GM12878 (cell line): ENCODE measurements at regions not wholly inside any gene's neighbourhood (a gene's known extent, or its start where the extent isn't known, plus 50 kb on each side); places are given as distances from the start of the nearest gene placed in this dataset.

Experiments
- ATAC-seq: fragments of 200-7000 bp; cut with Tn5 transposase; 3 replicates; pipeline ENCODE4 v1.9.1; 2020; ENCODE audit warnings: mild to moderate bottlenecking, moderate library complexity
- BruUV-seq: library from RNA; stranded (reverse); fragments of 400-500 nt; replicated peaks from 2 replicates; lab custom pipeline; 2021; lab: Mats Ljungman, UMichigan
- CTCF ChIA-PET: fragments of 300-600 bp; sonication (Branson Sonifier 250); formaldehyde crosslinking; extraction: SDS; loops from one replicate; lab custom pipeline; 2021; ENCODE audit warnings: inconsistent platforms; lab: Yijun Ruan, JAX
- POLR2A ChIA-PET: fragments of 350-600 bp; formaldehyde crosslinking; extraction: SDS; loops from one replicate; lab custom pipeline; 2021; ENCODE audit warnings: inconsistent platforms; lab: Charles Lee
- RAD21 ChIA-PET: fragments of 300-600 bp; sonication (Branson Sonifier 250); formaldehyde crosslinking; loops from one replicate; lab custom pipeline; 2023; ENCODE audit warnings: antibody characterized with exemption; ENCODE audit not compliant: unreplicated experiment; lab: Charles Lee
- SMC1A ChIA-PET: fragments of 300-600 bp; sonication (Branson Sonifier 250); formaldehyde crosslinking; loops from one replicate; lab custom pipeline; 2023; ENCODE audit not compliant: unreplicated experiment, uncharacterized antibody; lab: Charles Lee
- DNase-seq: peaks from one replicate; pipeline ENCODE4 v3.0.0-alpha.2; 2011; ENCODE audit warnings: low read depth, low spot score
- FAIRE-seq: peaks from 3 replicates; lab custom pipeline; 2011; peaks lifted over from hg19 to GRCh38; lab: Jason Lieb, UNC
- H2AFZ ChIP-seq: 2 replicates; pipeline ENCODE4 v1.6.0; 2011; ENCODE audit warnings: low read depth, low read length, control low read depth; ENCODE audit not compliant: control insufficient read depth
- H3K27ac ChIP-seq: 2 replicates; pipeline ENCODE4 v1.5.1; 2011; ENCODE audit warnings: control low read depth; ENCODE audit not compliant: control insufficient read depth, insufficient read depth
- H3K27me3 ChIP-seq, 2 experiments: replicated peaks in 1 of 2; 2 replicates each; pipeline versions ENCODE4 v1.6.0 to v1.6.1; 2011; ENCODE audit warnings: low read length in 1 of 2; ENCODE audit not compliant: control insufficient read depth in 2 of 2, insufficient read depth in 2 of 2
- H3K36me3 ChIP-seq, 2 experiments: 2 replicates each; pipeline ENCODE4 v1.5.1; 2011; ENCODE audit warnings: low read length in 1 of 2; ENCODE audit not compliant: control insufficient read depth in 2 of 2, insufficient read depth in 2 of 2
- H3K4me1 ChIP-seq: 2 replicates; pipeline ENCODE4 v1.6.1; 2011; ENCODE audit warnings: mild to moderate bottlenecking, low read length, moderate library complexity, mixed read lengths; ENCODE audit not compliant: control insufficient read depth, insufficient read depth
- H3K4me2 ChIP-seq: 2 replicates; pipeline ENCODE4 v1.6.0; 2011; ENCODE audit warnings: control low read depth; ENCODE audit not compliant: control insufficient read depth, insufficient read depth
- H3K4me3 ChIP-seq: fragments of 200-600 bp; sonication (generic); 2 replicates; pipeline ENCODE4 v1.5.1; 2016
- H3K79me2 ChIP-seq: 2 replicates; pipeline ENCODE4 v1.6.0; 2011; ENCODE audit warnings: low read length; ENCODE audit not compliant: control insufficient read depth, insufficient read depth
- H3K9ac ChIP-seq: 2 replicates; pipeline ENCODE4 v1.8.0; 2011; ENCODE audit warnings: low read length, control low read depth, mixed read lengths; ENCODE audit not compliant: control insufficient read depth, insufficient read depth
- H3K9me3 ChIP-seq: replicated peaks from 3 replicates; pipeline ENCODE4 v1.5.1; 2011; ENCODE audit warnings: mild to moderate bottlenecking, low read length; ENCODE audit not compliant: control insufficient read depth, insufficient read depth
- H4K20me1 ChIP-seq: 2 replicates; pipeline ENCODE4 v1.6.0; 2011; ENCODE audit not compliant: control insufficient read depth, insufficient read depth
- ATF7 ChIP-seq: fragments of 450-650 bp; IDR thresholded peaks from 2 replicates; pipeline ENCODE4 v1.6.1; 2016; ENCODE audit warnings: low read depth, mild to moderate bottlenecking
- BCLAF1 ChIP-seq: fragments of 450-650 bp; IDR thresholded peaks from 2 replicates; pipeline ENCODE4 v1.6.1; 2017; ENCODE audit warnings: antibody characterized with exemption, mild to moderate bottlenecking, moderate library complexity
- EGR1 ChIP-seq, 2 experiments: IDR thresholded peaks; 1 replicate in 1 of 2; 2 replicates in 1 of 2; pipeline ENCODE4 v1.6.1; 2011 to 2012; ENCODE audit warnings: low read depth in 2 of 2, low read length in 2 of 2, borderline replicate concordance in 1 of 2, mild to moderate bottlenecking in 1 of 2, moderate library complexity in 1 of 2
- HDGF ChIP-seq: fragments of 450-650 bp; IDR thresholded peaks from 2 replicates; pipeline ENCODE4 v1.6.1; 2016; ENCODE audit warnings: antibody characterized with exemption
- MEF2B ChIP-seq: fragments of 450-650 bp; IDR thresholded peaks from 2 replicates; pipeline ENCODE4 v1.6.1; 2018; ENCODE audit warnings: mild to moderate bottlenecking, moderate library complexity; ENCODE audit not compliant: partially characterized antibody, poor library complexity, severe bottlenecking
- MYC ChIP-seq: IDR thresholded peaks from 2 replicates; pipeline ENCODE4 v1.6.1; 2011; ENCODE audit warnings: mild to moderate bottlenecking, low read length, moderate library complexity, inconsistent platforms; ENCODE audit not compliant: insufficient read depth, insufficient replicate concordance, insufficient read length, severe bottlenecking
- NFIC ChIP-seq: IDR thresholded peaks from 2 replicates; pipeline ENCODE4 v1.6.1; 2012; ENCODE audit warnings: low read depth, mild to moderate bottlenecking, inconsistent platforms, low read length, moderate library complexity
- NFYA ChIP-seq: IDR thresholded peaks from 2 replicates; pipeline ENCODE4 v1.6.1; 2011; ENCODE audit warnings: low read depth, mild to moderate bottlenecking, low read length, improper control_type of control experiment, borderline replicate concordance
- RELA ChIP-seq: fragments of 450-650 bp; IDR thresholded peaks from 2 replicates; pipeline ENCODE4 v1.8.0; 2014; ENCODE audit warnings: borderline replicate concordance; ENCODE audit not compliant: partially characterized antibody
- SMC3 ChIP-seq: IDR thresholded peaks from 2 replicates; pipeline ENCODE4 v1.6.1; 2011; ENCODE audit warnings: low read length, improper control_type of control experiment, borderline replicate concordance
- SREBF1 ChIP-seq: IDR thresholded peaks from 2 replicates; pipeline ENCODE4 v1.6.1; 2012; ENCODE audit warnings: mild to moderate bottlenecking, low read length
- SUPT20H ChIP-seq: IDR thresholded peaks from 2 replicates; pipeline ENCODE4 v1.6.1; 2011; ENCODE audit warnings: low read depth, mild to moderate bottlenecking, low read length, moderate library complexity, borderline replicate concordance; ENCODE audit not compliant: control insufficient read depth
- ZBTB40 ChIP-seq: fragments of 450-650 bp; IDR thresholded peaks from 2 replicates; pipeline ENCODE4 v1.6.1; 2016; ENCODE audit warnings: mild to moderate bottlenecking, moderate library complexity, borderline replicate concordance
- WGBS: methylation state at CpG from one replicate; pipeline ENCODE4 v1.1.6; 2016; ENCODE audit warnings: low lambda C conversion rate; ENCODE audit not compliant: insufficient replicate concordance, insufficient coverage; ENCODE audit errors: missing lambda C conversion rate; 5-methylcytosine and 5-hydroxymethylcytosine counted together
- in situ Hi-C: fragments of 300-500 bp; cut with MboI; formaldehyde crosslinking; loops from 9 replicates; pipeline ENCODE4 v1.14.3; 2018; ENCODE audit warnings: mixed read lengths
- intact Hi-C: fragments of 100-400 bp; cut with micrococcal nuclease; formaldehyde crosslinking; loops from one replicate; pipeline ENCODE4 v1.14.2; 2022; ENCODE audit not compliant: unreplicated experiment

GRCh38 chr3:124610130-124610529, 120.1 kb upstream of the UMPS start (continued):
- no peak for TF ChIP-seq BCLAF1
- no peak for TF ChIP-seq MYC
- TF ChIP-seq RELA, result no peak

GRCh38 chr3:124611520-124611919, 118.7 kb upstream of the UMPS start:
- H3K27me3 ChIP-seq, result no peaks in the 10 kb centered on the region
- H3K4me2 ChIP-seq, result no peak overlapping the region
- no TSS peak for BruUV-seq
- in situ Hi-C loops (no loop called here), intact Hi-C loops (no loop called here)
- H4K20me1 ChIP-seq, result no peaks in the 10 kb centered on the region
- ChIA-PET RAD21 (interaction anchor here (0.9 to 1.7 kb wide), 5 partner anchors 9 to 53 kb away, joined by 3 to 4 read pairs (median 3); no protein-coding TSS in a partner anchor), POLR2A (no interaction called here), SMC1A (interaction anchor here (1.2 to 10.2 kb wide), 6 partner anchors 8 to 39 kb away, joined by 5 to 80 read pairs (median 6); no protein-coding TSS in a partner anchor), CTCF (interaction anchor here (0.6 to 4.0 kb wide), 4 partner anchors 10 to 77 kb away, joined by 4 to 15 read pairs (median 8); no protein-coding TSS in a partner anchor)
- no peaks in the 10 kb centered on the region for H3K9me3 ChIP-seq
- H2AFZ ChIP-seq, result no peak overlapping the region
- DNase-seq (no peak), FAIRE-seq (no peak), ATAC-seq (no peak)
- H3K36me3 ChIP-seq, result no peaks in the 10 kb centered on the region
- WGBS, result 53% methylated on average over 4 of the region's 4 CpGs
- H3K4me1 ChIP-seq, result no peaks in the 10 kb centered on the region; the same call in 1 of the 2 replicates
- H3K4me3 ChIP-seq, result no peak overlapping the region
- no peak overlapping the region for H3K27ac ChIP-seq
- H3K9ac ChIP-seq, result no peak overlapping the region
- H3K79me2 ChIP-seq, result no peaks in the 10 kb centered on the region
- no peak for TF ChIP-seq SUPT20H
- no peak for TF ChIP-seq SMC3
- no peak for TF ChIP-seq ATF7
- TF ChIP-seq NFYA, result no peak
- no peak for TF ChIP-seq MEF2B
- no peak for TF ChIP-seq SREBF1
- no peak for TF ChIP-seq HDGF
- TF ChIP-seq NFIC, result no peak
- no peak for TF ChIP-seq ZBTB40
- TF ChIP-seq EGR1 (IDR thresholded peaks at IDR 0.05; ENCODE audit: borderline replicate concordance in 1 of 2, low read depth in 2 of 2, low read length in 2 of 2), result no peak
